Mesenchymal stem cell (in vitro differentiated cells and primary cell): ENCODE measurements at regions not wholly inside any gene's neighbourhood (a gene's known extent, or its start where the extent isn't known, plus 50 kb on each side); places are given as distances from the start of the nearest gene placed in this dataset.
"Not testable (repeated sequence)": the region's sequence is repeated elsewhere in the genome, so short reads cannot be mapped to it uniquely, and the experiment has no call there.

Source experiments
- DNase-seq: peaks from one replicate; pipeline ENCODE4 v3.0.0-alpha.2; 2013
- H2AFZ ChIP-seq: one replicate; pipeline ENCODE4 v1.6.1; 2013; ENCODE audit warnings: low read depth, mild to moderate bottlenecking, control low read depth, inconsistent platforms, low read length, moderate library complexity
- H2AK5ac ChIP-seq: 2 replicates; pipeline ENCODE4 v1.6.1; 2013; ENCODE audit warnings: low read length, moderate library complexity, mild to moderate bottlenecking, inconsistent platforms; ENCODE audit not compliant: severe bottlenecking
- H2BK120ac ChIP-seq: one replicate; pipeline ENCODE4 v1.6.1; 2013; ENCODE audit warnings: low read depth, mild to moderate bottlenecking, inconsistent platforms, low read length, moderate library complexity
- H2BK12ac ChIP-seq, 2 experiments: one replicate each; pipeline ENCODE4 v1.6.1; 2013; ENCODE audit warnings: inconsistent platforms in 2 of 2, low read length in 2 of 2, mild to moderate bottlenecking in 2 of 2, moderate library complexity in 2 of 2, control low read depth in 1 of 2
- H2BK15ac ChIP-seq: one replicate; pipeline ENCODE4 v1.6.1; 2013; ENCODE audit warnings: mild to moderate bottlenecking, low read depth, inconsistent platforms; ENCODE audit not compliant: poor library complexity, severe bottlenecking
- H2BK5ac ChIP-seq: 2 replicates; pipeline ENCODE4 v1.6.1; 2013; ENCODE audit warnings: low read depth, mild to moderate bottlenecking, low read length, control low read depth, inconsistent platforms; ENCODE audit not compliant: poor library complexity, severe bottlenecking
- H3K14ac ChIP-seq, 2 experiments: one replicate each; pipeline ENCODE4 v1.6.1; 2013; ENCODE audit warnings: inconsistent platforms in 2 of 2, low read length in 2 of 2, control low read depth in 1 of 2, mild to moderate bottlenecking in 1 of 2, moderate library complexity in 1 of 2
- H3K18ac ChIP-seq, 2 experiments: one replicate each; pipeline ENCODE4 v1.6.1; 2013; ENCODE audit warnings: inconsistent platforms in 2 of 2, low read length in 2 of 2, control low read depth in 1 of 2, low read depth in 1 of 2, mild to moderate bottlenecking in 1 of 2
- H3K23ac ChIP-seq, 2 experiments: one replicate each; pipeline ENCODE4 v1.6.1; 2013; ENCODE audit warnings: inconsistent platforms in 2 of 2, low read length in 2 of 2, mild to moderate bottlenecking in 2 of 2, moderate library complexity in 2 of 2, control low read depth in 1 of 2
- H3K27ac ChIP-seq: 2 replicates; pipeline ENCODE4 v1.5.1; 2013; ENCODE audit warnings: mild to moderate bottlenecking, moderate library complexity, low read length, control low read depth, inconsistent platforms; ENCODE audit not compliant: poor library complexity, severe bottlenecking
- H3K27me3 ChIP-seq, 2 experiments: 2 replicates each; pipeline versions ENCODE4 v1.6.1 to v1.7.0; 2013; ENCODE audit warnings: low read length in 2 of 2, mild to moderate bottlenecking in 2 of 2, moderate library complexity in 2 of 2, control low read depth in 1 of 2, inconsistent platforms in 1 of 2; ENCODE audit not compliant: control insufficient read depth in 1 of 2, insufficient read depth in 1 of 2
- H3K36me3 ChIP-seq, 2 experiments: 2 replicates each; pipeline versions ENCODE4 v1.6.1 to v1.7.0; 2013; ENCODE audit warnings: low read length in 2 of 2, control low read depth in 1 of 2, inconsistent platforms in 1 of 2, low read depth in 1 of 2, mild to moderate bottlenecking in 1 of 2; ENCODE audit not compliant: insufficient read depth in 2 of 2, control insufficient read depth in 1 of 2
- H3K4ac ChIP-seq, 2 experiments: one replicate each; pipeline ENCODE4 v1.6.1; 2013; ENCODE audit warnings: inconsistent platforms in 2 of 2, low read length in 2 of 2, mild to moderate bottlenecking in 2 of 2, moderate library complexity in 2 of 2, control low read depth in 1 of 2, low read depth in 1 of 2
- H3K4me1 ChIP-seq: 2 replicates; pipeline ENCODE4 v1.6.1; 2013; ENCODE audit warnings: low read depth, low read length, control low read depth; ENCODE audit not compliant: control insufficient read depth, insufficient read depth
- H3K4me2 ChIP-seq: 2 replicates; pipeline ENCODE4 v1.6.1; 2013; ENCODE audit warnings: low read length, mild to moderate bottlenecking, inconsistent platforms; ENCODE audit not compliant: poor library complexity, severe bottlenecking
- H3K4me3 ChIP-seq, 2 experiments: 2 replicates each; pipeline versions ENCODE4 v1.5.1 to v1.7.0; 2013; ENCODE audit warnings: low read length in 2 of 2, mild to moderate bottlenecking in 2 of 2, control low read depth in 1 of 2, low read depth in 1 of 2; ENCODE audit not compliant: insufficient read depth in 1 of 2
- H3K79me1 ChIP-seq: replicated peaks from 2 replicates; pipeline ENCODE4 v1.6.1; 2013; ENCODE audit warnings: mild to moderate bottlenecking, control low read depth, low read length, inconsistent platforms; ENCODE audit not compliant: poor library complexity, severe bottlenecking
- H3K9ac ChIP-seq: 2 replicates; pipeline ENCODE4 v1.7.0; 2013; ENCODE audit warnings: mild to moderate bottlenecking, low read length, moderate library complexity
- H3K9me3 ChIP-seq: 2 replicates; pipeline ENCODE4 v1.7.0; 2013; ENCODE audit warnings: mild to moderate bottlenecking, low read length; ENCODE audit not compliant: control insufficient read depth
- H4K8ac ChIP-seq: one replicate; pipeline ENCODE4 v1.6.1; 2013; ENCODE audit warnings: inconsistent platforms, mild to moderate bottlenecking, low read length, moderate library complexity
- H4K91ac ChIP-seq: one replicate; pipeline ENCODE4 v1.6.1; 2013; ENCODE audit warnings: mild to moderate bottlenecking, low read length, inconsistent platforms
- WGBS: methylation state at CpG from one replicate; pipeline ENCODE4 v1.1.7; 2013; ENCODE audit warnings: mixed read lengths; 5-methylcytosine and 5-hydroxymethylcytosine counted together

GRCh38 chr9:97188545-97188944, 118.9 kb upstream of the CCDC180 start:
- Histone ChIP-seq H3K18ac (no peak overlapping the region), H2BK12ac (no peak overlapping the region), H2BK15ac (no peak overlapping the region), H2BK5ac (no peak overlapping the region), H3K14ac (no peak overlapping the region), H3K23ac (no peak overlapping the region), H3K4ac (no peak overlapping the region), H3K9ac (no peak overlapping the region), H4K8ac (no peak overlapping the region), H2AK5ac (no peak overlapping the region), H3K79me1 (no peaks in the 10 kb centered on the region), H3K27ac (no peak overlapping the region), H4K91ac (no peak overlapping the region), H3K4me1 (no peaks in the 10 kb centered on the region), H2BK120ac (no peak overlapping the region), H3K9me3 (peaks cover 17% of the 10 kb centered on the region), H3K4me2 (no peak overlapping the region), H3K4me3 (no peak overlapping the region), H3K27me3 (no peaks in the 10 kb centered on the region), H3K36me3 (no peaks in the 10 kb centered on the region), H2AFZ (no peak overlapping the region)
- 80% methylated on average over 1 of the region's 3 CpGs for WGBS
- DNase-seq, result no peak

- H2BK15ac ChIP-seq, H3K18ac ChIP-seq, H3K36me3 ChIP-seq, H3K4me2 ChIP-seq, H2AK5ac ChIP-seq, H4K91ac ChIP-seq, H3K14ac ChIP-seq, H3K27me3 ChIP-seq, H3K27ac ChIP-seq, H2AFZ ChIP-seq, H2BK120ac ChIP-seq, H3K4me3 ChIP-seq, DNase-seq, H3K9ac ChIP-seq, H2BK5ac ChIP-seq, H3K23ac ChIP-seq, H3K79me1 ChIP-seq, H3K4me1 ChIP-seq, H3K4ac ChIP-seq, H4K8ac ChIP-seq, H2BK12ac ChIP-seq: not testable (repeated sequence)
- 50% methylated on average over 1 of the region's 1 CpG for WGBS
- peaks cover 11% of the 10 kb centered on the region for H3K9me3 ChIP-seq
These were observed 119.8 kb upstream of the CCDC180 start for GRCh38 chr9:97187706-97188105.

GRCh38 chr9:97186493-97186892, 121.0 kb upstream of the CCDC180 start:
- Histone ChIP-seq H3K79me1 (no peaks in the 10 kb centered on the region), H3K4ac (no peak overlapping the region), H2AFZ (no peak overlapping the region), H3K18ac (no peak overlapping the region), H3K23ac (no peak overlapping the region), H2BK12ac (no peak overlapping the region), H3K14ac (no peak overlapping the region), H2BK5ac (no peak overlapping the region), H3K27ac (no peak overlapping the region), H2BK15ac (no peak overlapping the region), H3K36me3 (no peaks in the 10 kb centered on the region), H4K8ac (no peak overlapping the region), H4K91ac (no peak overlapping the region), H3K4me2 (no peak overlapping the region), H3K27me3 (no peaks in the 10 kb centered on the region), H3K4me3 (no peak overlapping the region), H3K9me3 (peaks cover 8% of the 10 kb centered on the region), H3K4me1 (no peaks in the 10 kb centered on the region), H2BK120ac (no peak overlapping the region), H3K9ac (no peak overlapping the region), H2AK5ac (no peak overlapping the region)
- WGBS, result no CpG with 5 or more reads among the region's 1 CpG
- no peak for DNase-seq

GRCh38 chr9:97182532-97182931, 124.9 kb upstream of the CCDC180 start:
- not testable (repeated sequence) for H2BK12ac ChIP-seq, H3K4me3 ChIP-seq, H3K4me1 ChIP-seq, H3K4me2 ChIP-seq, H3K18ac ChIP-seq, H2AK5ac ChIP-seq, H3K9me3 ChIP-seq, DNase-seq, H2BK5ac ChIP-seq, H3K79me1 ChIP-seq, H3K27ac ChIP-seq, H3K9ac ChIP-seq, H3K27me3 ChIP-seq, H2BK15ac ChIP-seq, H2AFZ ChIP-seq, H3K36me3 ChIP-seq, H4K8ac ChIP-seq, H4K91ac ChIP-seq, H3K14ac ChIP-seq, H3K23ac ChIP-seq, H2BK120ac ChIP-seq, H3K4ac ChIP-seq
- WGBS, result no CpG with 5 or more reads among the region's 2 CpGs
